WTC11 (cell line): ENCODE measurements at regions not wholly inside any gene's neighbourhood (a gene's known extent, or its start where the extent isn't known, plus 50 kb on each side); places are given as distances from the start of the nearest gene placed in this dataset.

Experiments used
- ATAC-seq: fragments of 200-7000 bp; cut with Tn5 transposase; 2 replicates; pipeline ENCODE4 v1.10.0; 2021; ENCODE audit warnings: mild to moderate bottlenecking, moderate library complexity
- CTCF ChIA-PET: fragments of 300-600 bp; sonication (Branson Sonifier 250); formaldehyde crosslinking; loops from one replicate; lab custom pipeline; 2021; ENCODE audit warnings: antibody characterized with exemption; lab: Charles Lee
- POLR2A ChIA-PET: fragments of 350-600 bp; sonication (Branson Sonifier 250); formaldehyde crosslinking; loops from one replicate; lab custom pipeline; 2021; ENCODE audit warnings: antibody characterized with exemption; lab: Charles Lee
- DNase-seq: peaks from one replicate; pipeline ENCODE4 v3.0.0; 2021; ENCODE audit warnings: low spot score
- H3K27ac Mint-ChIP-seq: 2 replicates; pipeline ENCODE4 v1.8.0; 2021; ENCODE audit warnings: mixed read lengths
- H3K27me3 Mint-ChIP-seq: 2 replicates; pipeline ENCODE4 v1.8.0; 2021; ENCODE audit warnings: low read depth, mild to moderate bottlenecking, moderate library complexity, mixed read lengths
- H3K36me3 Mint-ChIP-seq: 2 replicates; pipeline ENCODE4 v1.8.0; 2021; ENCODE audit warnings: mixed read lengths
- H3K4me1 Mint-ChIP-seq: 2 replicates; pipeline ENCODE4 v1.8.0; 2022; ENCODE audit warnings: mixed read lengths
- H3K4me3 Mint-ChIP-seq: 2 replicates; pipeline ENCODE4 v1.8.0; 2021; ENCODE audit warnings: mild to moderate bottlenecking, moderate library complexity, mixed read lengths
- H3K9me3 Mint-ChIP-seq: 2 replicates; pipeline ENCODE4 v1.8.0; 2021; ENCODE audit warnings: mixed read lengths
- CREM ChIP-seq: sonication (generic); formaldehyde crosslinking; IDR thresholded peaks from 2 replicates; pipeline ENCODE4 v1.8.1; 2022; ENCODE audit warnings: mild to moderate bottlenecking, missing genetic modification reagents, moderate library complexity
- ESRRA ChIP-seq: sonication (generic); formaldehyde crosslinking; IDR thresholded peaks from 2 replicates; pipeline ENCODE4 v1.8.1; 2022; ENCODE audit warnings: mild to moderate bottlenecking, missing genetic modification reagents, borderline replicate concordance
- FOXK1 ChIP-seq: sonication (generic); formaldehyde crosslinking; IDR thresholded peaks from 2 replicates; pipeline ENCODE4 v1.8.0; 2022; ENCODE audit warnings: mild to moderate bottlenecking, moderate library complexity, missing genetic modification reagents
- NR1H2 ChIP-seq: sonication (generic); formaldehyde crosslinking; IDR thresholded peaks from 2 replicates; pipeline ENCODE4 v1.9.0; 2021; ENCODE audit warnings: mild to moderate bottlenecking, moderate library complexity, missing genetic modification reagents
- NR2C2 ChIP-seq: sonication (generic); formaldehyde crosslinking; IDR thresholded peaks from 2 replicates; pipeline ENCODE4 v1.8.0; 2022; ENCODE audit warnings: mild to moderate bottlenecking, missing genetic modification reagents
- PRRX2 ChIP-seq: fragments of 250-450 bp; sonication (Bioruptor Pico); IDR thresholded peaks from 2 replicates; pipeline ENCODE4 v1.8.0; 2021; ENCODE audit warnings: mild to moderate bottlenecking
- TF ChIP-seq, protein P1 (sequence below): sonication (generic); formaldehyde crosslinking; IDR thresholded peaks from 2 replicates; pipeline ENCODE4 v1.8.0; 2022; ENCODE audit warnings: missing genetic modification reagents
- TF ChIP-seq, protein P2 (sequence below): fragments of 250-450 bp; sonication (Bioruptor Pico); IDR thresholded peaks from 2 replicates; pipeline ENCODE4 v1.9.0; 2021; ENCODE audit warnings: mild to moderate bottlenecking
- TF ChIP-seq, protein P3 (sequence below): sonication (generic); formaldehyde crosslinking; conservative IDR thresholded peaks from 2 replicates; pipeline ENCODE4 v1.8.1; 2022; ENCODE audit warnings: mild to moderate bottlenecking, missing genetic modification reagents
- TF ChIP-seq, protein P4 (sequence below): fragments of 250-450 bp; sonication (Bioruptor Pico); IDR thresholded peaks from 2 replicates; pipeline ENCODE4 v1.9.0; 2021; ENCODE audit warnings: mild to moderate bottlenecking, borderline replicate concordance
- TF ChIP-seq, protein P5 (sequence below): sonication (generic); formaldehyde crosslinking; IDR thresholded peaks from 2 replicates; pipeline ENCODE4 v1.8.1; 2022; ENCODE audit warnings: low read depth, mild to moderate bottlenecking, moderate library complexity, missing genetic modification reagents, borderline replicate concordance
- TF ChIP-seq, protein P6 (sequence below): sonication (generic); formaldehyde crosslinking; IDR thresholded peaks from 2 replicates; pipeline ENCODE4 v1.8.0; 2023; ENCODE audit warnings: missing genetic modification reagents, mild to moderate bottlenecking, borderline replicate concordance
- TF ChIP-seq, protein P7 (sequence below): sonication (generic); formaldehyde crosslinking; IDR thresholded peaks from 2 replicates; pipeline ENCODE4 v1.8.0; 2022; ENCODE audit warnings: mild to moderate bottlenecking, missing genetic modification reagents
- TF ChIP-seq, protein P8 (sequence below): sonication (generic); formaldehyde crosslinking; IDR thresholded peaks from 2 replicates; pipeline ENCODE4 v1.8.0; 2022; ENCODE audit warnings: mild to moderate bottlenecking, missing genetic modification reagents
- TF ChIP-seq, protein P9 (sequence below): sonication (generic); formaldehyde crosslinking; IDR thresholded peaks from 2 replicates; pipeline ENCODE4 v1.8.1; 2023; ENCODE audit warnings: mild to moderate bottlenecking, missing genetic modification reagents
- TF ChIP-seq, protein P10 (sequence below): sonication (generic); formaldehyde crosslinking; IDR thresholded peaks from 2 replicates; pipeline ENCODE4 v1.8.0; 2022; ENCODE audit warnings: mild to moderate bottlenecking, missing genetic modification reagents

DNA sequence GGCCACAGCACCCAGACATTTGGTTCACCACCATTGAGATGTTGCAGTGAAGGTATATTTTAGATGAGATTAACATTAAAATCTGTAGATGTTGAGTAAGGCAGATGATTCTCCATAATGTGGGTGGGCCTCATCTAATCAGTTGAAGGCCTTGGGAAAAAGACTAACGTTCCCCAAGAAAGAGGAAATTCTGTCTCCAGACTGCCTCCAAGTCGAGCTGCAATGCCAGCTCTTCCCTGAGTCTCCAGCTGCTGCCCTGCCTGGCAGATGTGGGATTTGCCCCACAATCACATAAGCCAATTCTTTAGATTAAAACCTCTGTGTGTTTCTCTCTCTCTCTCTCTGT is 101.9 kb downstream of the PDCL3 start (continued):
- TF ChIP-seq, protein P1, sequence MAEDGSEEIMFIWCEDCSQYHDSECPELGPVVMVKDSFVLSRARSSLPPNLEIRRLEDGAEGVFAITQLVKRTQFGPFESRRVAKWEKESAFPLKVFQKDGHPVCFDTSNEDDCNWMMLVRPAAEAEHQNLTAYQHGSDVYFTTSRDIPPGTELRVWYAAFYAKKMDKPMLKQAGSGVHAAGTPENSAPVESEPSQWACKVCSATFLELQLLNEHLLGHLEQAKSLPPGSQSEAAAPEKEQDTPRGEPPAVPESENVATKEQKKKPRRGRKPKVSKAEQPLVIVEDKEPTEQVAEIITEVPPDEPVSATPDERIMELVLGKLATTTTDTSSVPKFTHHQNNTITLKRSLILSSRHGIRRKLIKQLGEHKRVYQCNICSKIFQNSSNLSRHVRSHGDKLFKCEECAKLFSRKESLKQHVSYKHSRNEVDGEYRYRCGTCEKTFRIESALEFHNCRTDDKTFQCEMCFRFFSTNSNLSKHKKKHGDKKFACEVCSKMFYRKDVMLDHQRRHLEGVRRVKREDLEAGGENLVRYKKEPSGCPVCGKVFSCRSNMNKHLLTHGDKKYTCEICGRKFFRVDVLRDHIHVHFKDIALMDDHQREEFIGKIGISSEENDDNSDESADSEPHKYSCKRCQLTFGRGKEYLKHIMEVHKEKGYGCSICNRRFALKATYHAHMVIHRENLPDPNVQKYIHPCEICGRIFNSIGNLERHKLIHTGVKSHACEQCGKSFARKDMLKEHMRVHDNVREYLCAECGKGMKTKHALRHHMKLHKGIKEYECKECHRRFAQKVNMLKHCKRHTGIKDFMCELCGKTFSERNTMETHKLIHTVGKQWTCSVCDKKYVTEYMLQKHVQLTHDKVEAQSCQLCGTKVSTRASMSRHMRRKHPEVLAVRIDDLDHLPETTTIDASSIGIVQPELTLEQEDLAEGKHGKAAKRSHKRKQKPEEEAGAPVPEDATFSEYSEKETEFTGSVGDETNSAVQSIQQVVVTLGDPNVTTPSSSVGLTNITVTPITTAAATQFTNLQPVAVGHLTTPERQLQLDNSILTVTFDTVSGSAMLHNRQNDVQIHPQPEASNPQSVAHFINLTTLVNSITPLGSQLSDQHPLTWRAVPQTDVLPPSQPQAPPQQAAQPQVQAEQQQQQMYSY (CRISPR knock-in tag): no peak
- TF ChIP-seq ESRRA (no peak), NR2C2 (CRISPR knock-in tag) (no peak), FOXK1 (no peak), PRRX2 (no peak)
- TF ChIP-seq, protein P2, sequence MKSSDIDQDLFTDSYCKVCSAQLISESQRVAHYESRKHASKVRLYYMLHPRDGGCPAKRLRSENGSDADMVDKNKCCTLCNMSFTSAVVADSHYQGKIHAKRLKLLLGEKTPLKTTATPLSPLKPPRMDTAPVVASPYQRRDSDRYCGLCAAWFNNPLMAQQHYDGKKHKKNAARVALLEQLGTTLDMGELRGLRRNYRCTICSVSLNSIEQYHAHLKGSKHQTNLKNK (CRISPR knock-in tag): no peak
- TF ChIP-seq, protein P3, sequence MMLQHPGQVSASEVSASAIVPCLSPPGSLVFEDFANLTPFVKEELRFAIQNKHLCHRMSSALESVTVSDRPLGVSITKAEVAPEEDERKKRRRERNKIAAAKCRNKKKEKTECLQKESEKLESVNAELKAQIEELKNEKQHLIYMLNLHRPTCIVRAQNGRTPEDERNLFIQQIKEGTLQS (CRISPR knock-in tag): no peak
- TF ChIP-seq, protein P4, sequence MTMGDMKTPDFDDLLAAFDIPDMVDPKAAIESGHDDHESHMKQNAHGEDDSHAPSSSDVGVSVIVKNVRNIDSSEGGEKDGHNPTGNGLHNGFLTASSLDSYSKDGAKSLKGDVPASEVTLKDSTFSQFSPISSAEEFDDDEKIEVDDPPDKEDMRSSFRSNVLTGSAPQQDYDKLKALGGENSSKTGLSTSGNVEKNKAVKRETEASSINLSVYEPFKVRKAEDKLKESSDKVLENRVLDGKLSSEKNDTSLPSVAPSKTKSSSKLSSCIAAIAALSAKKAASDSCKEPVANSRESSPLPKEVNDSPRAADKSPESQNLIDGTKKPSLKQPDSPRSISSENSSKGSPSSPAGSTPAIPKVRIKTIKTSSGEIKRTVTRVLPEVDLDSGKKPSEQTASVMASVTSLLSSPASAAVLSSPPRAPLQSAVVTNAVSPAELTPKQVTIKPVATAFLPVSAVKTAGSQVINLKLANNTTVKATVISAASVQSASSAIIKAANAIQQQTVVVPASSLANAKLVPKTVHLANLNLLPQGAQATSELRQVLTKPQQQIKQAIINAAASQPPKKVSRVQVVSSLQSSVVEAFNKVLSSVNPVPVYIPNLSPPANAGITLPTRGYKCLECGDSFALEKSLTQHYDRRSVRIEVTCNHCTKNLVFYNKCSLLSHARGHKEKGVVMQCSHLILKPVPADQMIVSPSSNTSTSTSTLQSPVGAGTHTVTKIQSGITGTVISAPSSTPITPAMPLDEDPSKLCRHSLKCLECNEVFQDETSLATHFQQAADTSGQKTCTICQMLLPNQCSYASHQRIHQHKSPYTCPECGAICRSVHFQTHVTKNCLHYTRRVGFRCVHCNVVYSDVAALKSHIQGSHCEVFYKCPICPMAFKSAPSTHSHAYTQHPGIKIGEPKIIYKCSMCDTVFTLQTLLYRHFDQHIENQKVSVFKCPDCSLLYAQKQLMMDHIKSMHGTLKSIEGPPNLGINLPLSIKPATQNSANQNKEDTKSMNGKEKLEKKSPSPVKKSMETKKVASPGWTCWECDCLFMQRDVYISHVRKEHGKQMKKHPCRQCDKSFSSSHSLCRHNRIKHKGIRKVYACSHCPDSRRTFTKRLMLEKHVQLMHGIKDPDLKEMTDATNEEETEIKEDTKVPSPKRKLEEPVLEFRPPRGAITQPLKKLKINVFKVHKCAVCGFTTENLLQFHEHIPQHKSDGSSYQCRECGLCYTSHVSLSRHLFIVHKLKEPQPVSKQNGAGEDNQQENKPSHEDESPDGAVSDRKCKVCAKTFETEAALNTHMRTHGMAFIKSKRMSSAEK (CRISPR knock-in tag): no peak
- TF ChIP-seq, protein P5, sequence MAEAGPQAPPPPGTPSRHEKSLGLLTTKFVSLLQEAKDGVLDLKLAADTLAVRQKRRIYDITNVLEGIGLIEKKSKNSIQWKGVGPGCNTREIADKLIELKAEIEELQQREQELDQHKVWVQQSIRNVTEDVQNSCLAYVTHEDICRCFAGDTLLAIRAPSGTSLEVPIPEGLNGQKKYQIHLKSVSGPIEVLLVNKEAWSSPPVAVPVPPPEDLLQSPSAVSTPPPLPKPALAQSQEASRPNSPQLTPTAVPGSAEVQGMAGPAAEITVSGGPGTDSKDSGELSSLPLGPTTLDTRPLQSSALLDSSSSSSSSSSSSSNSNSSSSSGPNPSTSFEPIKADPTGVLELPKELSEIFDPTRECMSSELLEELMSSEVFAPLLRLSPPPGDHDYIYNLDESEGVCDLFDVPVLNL (CRISPR knock-in tag): no peak
- TF ChIP-seq, all 79 proteins: peak for 0

DNA sequence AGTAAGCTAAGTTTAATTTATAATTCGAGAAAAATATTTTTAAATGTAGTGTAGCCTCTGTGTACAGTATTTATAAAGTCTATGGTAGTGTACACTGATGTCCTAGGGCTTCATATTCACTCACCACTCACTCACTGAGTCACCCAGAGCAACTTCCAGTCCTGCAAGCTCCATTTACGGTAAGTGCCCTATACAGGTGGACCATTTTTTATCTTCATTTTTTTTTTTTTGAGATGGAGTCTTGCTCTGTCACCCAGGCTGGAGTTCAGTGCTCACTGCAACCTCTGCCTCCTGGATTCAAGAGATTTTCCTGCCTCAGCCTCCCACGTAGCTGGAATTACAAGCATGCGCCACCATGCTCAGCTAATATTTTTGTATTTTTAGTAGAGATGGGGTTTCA is 104.2 kb downstream of the PDCL3 start:
- no peak overlapping the region for H3K27ac Mint-ChIP-seq
- CTCF ChIA-PET: no interaction called here
- no peak for ATAC-seq
- no peak for TF ChIP-seq NR1H2 (CRISPR knock-in tag)
- TF ChIP-seq, protein P6, sequence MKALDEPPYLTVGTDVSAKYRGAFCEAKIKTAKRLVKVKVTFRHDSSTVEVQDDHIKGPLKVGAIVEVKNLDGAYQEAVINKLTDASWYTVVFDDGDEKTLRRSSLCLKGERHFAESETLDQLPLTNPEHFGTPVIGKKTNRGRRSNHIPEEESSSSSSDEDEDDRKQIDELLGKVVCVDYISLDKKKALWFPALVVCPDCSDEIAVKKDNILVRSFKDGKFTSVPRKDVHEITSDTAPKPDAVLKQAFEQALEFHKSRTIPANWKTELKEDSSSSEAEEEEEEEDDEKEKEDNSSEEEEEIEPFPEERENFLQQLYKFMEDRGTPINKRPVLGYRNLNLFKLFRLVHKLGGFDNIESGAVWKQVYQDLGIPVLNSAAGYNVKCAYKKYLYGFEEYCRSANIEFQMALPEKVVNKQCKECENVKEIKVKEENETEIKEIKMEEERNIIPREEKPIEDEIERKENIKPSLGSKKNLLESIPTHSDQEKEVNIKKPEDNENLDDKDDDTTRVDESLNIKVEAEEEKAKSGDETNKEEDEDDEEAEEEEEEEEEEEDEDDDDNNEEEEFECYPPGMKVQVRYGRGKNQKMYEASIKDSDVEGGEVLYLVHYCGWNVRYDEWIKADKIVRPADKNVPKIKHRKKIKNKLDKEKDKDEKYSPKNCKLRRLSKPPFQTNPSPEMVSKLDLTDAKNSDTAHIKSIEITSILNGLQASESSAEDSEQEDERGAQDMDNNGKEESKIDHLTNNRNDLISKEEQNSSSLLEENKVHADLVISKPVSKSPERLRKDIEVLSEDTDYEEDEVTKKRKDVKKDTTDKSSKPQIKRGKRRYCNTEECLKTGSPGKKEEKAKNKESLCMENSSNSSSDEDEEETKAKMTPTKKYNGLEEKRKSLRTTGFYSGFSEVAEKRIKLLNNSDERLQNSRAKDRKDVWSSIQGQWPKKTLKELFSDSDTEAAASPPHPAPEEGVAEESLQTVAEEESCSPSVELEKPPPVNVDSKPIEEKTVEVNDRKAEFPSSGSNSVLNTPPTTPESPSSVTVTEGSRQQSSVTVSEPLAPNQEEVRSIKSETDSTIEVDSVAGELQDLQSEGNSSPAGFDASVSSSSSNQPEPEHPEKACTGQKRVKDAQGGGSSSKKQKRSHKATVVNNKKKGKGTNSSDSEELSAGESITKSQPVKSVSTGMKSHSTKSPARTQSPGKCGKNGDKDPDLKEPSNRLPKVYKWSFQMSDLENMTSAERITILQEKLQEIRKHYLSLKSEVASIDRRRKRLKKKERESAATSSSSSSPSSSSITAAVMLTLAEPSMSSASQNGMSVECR (CRISPR knock-in tag): no peak
- TF ChIP-seq, protein P7, sequence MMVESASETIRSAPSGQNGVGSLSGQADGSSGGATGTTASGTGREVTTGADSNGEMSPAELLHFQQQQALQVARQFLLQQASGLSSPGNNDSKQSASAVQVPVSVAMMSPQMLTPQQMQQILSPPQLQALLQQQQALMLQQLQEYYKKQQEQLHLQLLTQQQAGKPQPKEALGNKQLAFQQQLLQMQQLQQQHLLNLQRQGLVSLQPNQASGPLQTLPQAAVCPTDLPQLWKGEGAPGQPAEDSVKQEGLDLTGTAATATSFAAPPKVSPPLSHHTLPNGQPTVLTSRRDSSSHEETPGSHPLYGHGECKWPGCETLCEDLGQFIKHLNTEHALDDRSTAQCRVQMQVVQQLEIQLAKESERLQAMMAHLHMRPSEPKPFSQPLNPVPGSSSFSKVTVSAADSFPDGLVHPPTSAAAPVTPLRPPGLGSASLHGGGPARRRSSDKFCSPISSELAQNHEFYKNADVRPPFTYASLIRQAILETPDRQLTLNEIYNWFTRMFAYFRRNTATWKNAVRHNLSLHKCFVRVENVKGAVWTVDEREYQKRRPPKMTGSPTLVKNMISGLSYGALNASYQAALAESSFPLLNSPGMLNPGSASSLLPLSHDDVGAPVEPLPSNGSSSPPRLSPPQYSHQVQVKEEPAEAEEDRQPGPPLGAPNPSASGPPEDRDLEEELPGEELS (CRISPR knock-in tag): no peak
- TF ChIP-seq, protein P8, sequence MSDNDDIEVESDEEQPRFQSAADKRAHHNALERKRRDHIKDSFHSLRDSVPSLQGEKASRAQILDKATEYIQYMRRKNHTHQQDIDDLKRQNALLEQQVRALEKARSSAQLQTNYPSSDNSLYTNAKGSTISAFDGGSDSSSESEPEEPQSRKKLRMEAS: no peak
- TF ChIP-seq, protein P9, sequence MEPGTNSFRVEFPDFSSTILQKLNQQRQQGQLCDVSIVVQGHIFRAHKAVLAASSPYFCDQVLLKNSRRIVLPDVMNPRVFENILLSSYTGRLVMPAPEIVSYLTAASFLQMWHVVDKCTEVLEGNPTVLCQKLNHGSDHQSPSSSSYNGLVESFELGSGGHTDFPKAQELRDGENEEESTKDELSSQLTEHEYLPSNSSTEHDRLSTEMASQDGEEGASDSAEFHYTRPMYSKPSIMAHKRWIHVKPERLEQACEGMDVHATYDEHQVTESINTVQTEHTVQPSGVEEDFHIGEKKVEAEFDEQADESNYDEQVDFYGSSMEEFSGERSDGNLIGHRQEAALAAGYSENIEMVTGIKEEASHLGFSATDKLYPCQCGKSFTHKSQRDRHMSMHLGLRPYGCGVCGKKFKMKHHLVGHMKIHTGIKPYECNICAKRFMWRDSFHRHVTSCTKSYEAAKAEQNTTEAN: no peak
- TF ChIP-seq CREM: no peak
- TF ChIP-seq, protein P3 (CRISPR knock-in tag): no peak
- TF ChIP-seq, protein P10, sequence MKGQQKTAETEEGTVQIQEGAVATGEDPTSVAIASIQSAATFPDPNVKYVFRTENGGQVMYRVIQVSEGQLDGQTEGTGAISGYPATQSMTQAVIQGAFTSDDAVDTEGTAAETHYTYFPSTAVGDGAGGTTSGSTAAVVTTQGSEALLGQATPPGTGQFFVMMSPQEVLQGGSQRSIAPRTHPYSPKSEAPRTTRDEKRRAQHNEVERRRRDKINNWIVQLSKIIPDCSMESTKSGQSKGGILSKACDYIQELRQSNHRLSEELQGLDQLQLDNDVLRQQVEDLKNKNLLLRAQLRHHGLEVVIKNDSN: no peak

More for the DNA sequence above, 104.2 kb downstream of the PDCL3 start:
- no peaks in the 10 kb centered on the region for H3K27me3 Mint-ChIP-seq
- no peaks in the 10 kb centered on the region for H3K4me1 Mint-ChIP-seq
- H3K9me3 Mint-ChIP-seq: peaks cover 3% of the 10 kb centered on the region
- no peaks in the 10 kb centered on the region for H3K36me3 Mint-ChIP-seq
- no peak for DNase-seq
- H3K4me3 Mint-ChIP-seq: no peak overlapping the region
- POLR2A ChIA-PET: interaction anchor here (0.7 kb wide), 1 partner anchor 41 kb away, joined by 3 read pairs; no protein-coding TSS in a partner anchor
